H4 (cell line): ENCODE measurements at regions not wholly inside any gene's neighbourhood (a gene's known extent, or its start where the extent isn't known, plus 50 kb on each side); places are given as distances from the start of the nearest gene placed in this dataset.
A peak's percentile ranks its signal among the peaks of the same experiment; 100 is the strongest.
"Not testable (repeated sequence)": the region's sequence is repeated elsewhere in the genome, so short reads cannot be mapped to it uniquely, and the experiment has no call there.

Source experiments
- DNase-seq: peaks from one replicate; pipeline ENCODE4 v3.0.0-alpha.2; 2015; ENCODE audit warnings: low spot score

GRCh38 chr6:163741743-163742363 lies 327.3 kb downstream of the QKI start:
- no peak for DNase-seq

GRCh38 chr6:163741342-163741741 lies 326.8 kb downstream of the QKI start:
- DNase-seq = no peak

DNA sequence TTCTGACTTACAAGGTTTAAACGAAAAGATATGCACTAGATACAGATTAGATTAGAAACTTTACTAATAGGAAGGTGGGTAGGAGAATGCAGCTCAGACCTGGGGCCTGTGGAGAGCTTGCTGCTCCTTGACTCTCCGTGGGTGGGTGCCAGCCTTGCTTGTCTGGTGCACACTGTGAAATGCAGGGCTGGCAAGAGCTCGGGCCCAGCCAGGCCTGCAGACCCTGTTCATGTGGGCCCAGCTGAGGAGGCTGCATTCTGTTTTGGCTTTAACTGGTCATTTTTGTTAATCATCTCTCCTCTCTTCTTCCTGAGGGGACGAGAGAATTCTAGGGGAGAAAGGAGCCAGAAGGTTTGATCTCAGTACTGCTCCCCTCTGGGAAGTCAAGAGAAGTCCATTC lies 325.4 kb downstream of the QKI start:
- no peak for DNase-seq

GRCh38 chr6:163739408-163739725 lies 324.8 kb downstream of the QKI start:
- DNase-seq = no peak

GRCh38 chr6:163738725-163739407 lies 324.3 kb downstream of the QKI start:
- peak; percentile 12 for DNase-seq

- DNase-seq = no peak
Observed at GRCh38 chr6:163738304-163738703, 323.8 kb downstream of the QKI start.

GRCh38 chr6:163735076-163735475 lies 320.6 kb downstream of the QKI start:
- DNase-seq = no peak

GRCh38 chr6:163733061-163733460 lies 318.5 kb downstream of the QKI start:
- DNase-seq = no peak

GRCh38 chr6:163732479-163732878 lies 318.0 kb downstream of the QKI start:
- no peak for DNase-seq

DNA sequence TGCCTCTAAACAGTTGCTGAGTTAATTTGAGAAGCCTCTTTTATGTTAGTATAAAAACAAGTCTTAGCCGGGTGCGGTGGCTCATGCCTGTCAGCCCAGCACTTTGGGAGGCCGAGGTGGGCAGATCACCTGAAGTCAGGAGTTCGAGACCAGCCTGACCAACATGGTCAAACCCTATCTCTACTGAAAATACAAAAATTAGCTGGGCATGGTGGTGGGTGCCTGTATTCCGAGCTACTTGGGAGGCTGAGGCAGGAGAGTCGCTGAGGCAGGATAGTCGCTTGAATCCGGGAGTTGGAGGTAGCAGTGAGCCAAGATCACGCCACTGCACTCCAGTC lies 317.5 kb downstream of the QKI start:
- DNase-seq = not testable (repeated sequence)

DNA sequence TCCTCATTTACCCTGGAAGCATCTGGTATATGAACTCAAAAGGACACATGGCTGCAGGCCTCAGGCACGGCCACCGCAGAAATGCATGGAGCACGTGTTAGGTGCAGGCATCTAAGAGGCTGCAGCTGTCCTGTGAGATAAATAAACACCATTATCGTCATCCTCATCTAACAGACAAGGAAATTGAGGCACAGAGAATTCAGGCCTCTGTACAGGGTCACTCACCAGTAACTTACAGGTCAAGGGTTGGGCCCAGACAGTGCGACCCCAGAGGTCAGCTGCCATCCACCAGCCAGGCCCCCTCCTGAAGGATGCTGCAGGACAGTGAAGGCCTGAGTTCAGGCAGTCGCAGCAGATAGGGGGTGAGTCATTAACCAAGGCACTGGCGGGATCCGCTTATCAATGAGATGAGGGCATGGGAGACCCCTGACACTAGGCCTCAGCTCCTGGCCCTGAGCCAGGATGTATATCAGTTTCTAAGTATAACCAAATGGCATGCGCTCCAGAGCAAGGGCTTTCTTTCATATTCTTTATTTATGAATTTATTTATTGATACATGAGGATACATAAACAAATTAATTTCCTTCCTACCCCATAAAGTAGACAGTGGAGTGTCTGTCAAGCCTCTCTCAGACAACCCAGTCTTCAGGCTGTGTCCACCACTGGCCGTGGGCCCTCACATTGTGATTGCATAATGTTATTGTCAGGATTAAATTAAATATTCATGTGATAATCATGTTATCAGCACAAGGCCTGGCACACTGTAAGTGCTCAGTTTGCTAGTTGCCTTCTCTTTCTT lies 316.9 kb downstream of the QKI start:
- no peak for DNase-seq

DNA sequence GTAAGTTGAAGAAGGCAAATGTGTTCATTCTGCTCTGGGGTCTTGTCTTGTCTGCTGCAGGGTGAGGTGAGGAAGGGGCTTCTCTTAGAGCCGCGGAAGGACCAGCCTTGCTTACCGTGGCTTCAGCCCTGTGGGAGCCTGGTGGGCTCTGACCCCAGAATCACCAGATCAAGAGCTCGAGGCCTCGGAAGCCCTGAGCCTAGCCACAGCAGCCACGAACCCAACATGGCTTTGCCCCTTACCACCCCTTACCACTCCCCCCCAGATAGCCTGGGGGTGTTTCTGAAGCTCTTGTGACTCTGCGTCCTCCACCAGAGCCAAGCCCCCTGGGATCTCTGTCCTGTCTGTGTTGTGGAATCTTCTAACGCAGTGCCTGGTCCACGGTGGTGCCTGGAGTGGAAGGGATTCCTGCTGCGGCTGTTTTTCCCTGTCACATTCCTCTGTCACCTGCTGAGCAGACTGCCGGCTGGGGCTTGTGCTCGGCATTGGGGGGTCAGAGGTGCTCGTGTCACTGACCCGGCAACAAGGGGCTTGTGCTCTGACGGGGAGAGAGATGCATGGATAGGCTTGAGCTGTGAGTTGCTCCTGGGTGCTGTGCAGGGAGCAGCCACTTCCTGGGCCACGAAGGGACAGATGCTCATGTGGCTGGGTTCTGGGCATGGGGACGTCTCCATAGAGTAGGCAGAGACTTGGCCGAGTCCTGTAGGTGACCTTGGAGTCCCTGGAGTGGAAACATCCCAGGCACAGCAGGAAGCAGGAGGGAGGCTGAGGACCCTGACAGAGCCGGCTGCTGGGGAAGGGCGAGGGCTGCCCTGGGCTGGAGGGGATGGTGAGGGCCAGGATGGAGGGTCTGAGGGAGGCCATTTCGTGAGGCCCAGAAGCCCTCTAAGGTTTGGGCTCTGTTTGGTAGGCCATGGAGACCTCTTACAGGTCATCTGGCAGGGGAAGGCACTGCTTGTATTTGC lies 316.0 kb downstream of the QKI start:
- no peak for DNase-seq

- DNase-seq = no peak
Observed at GRCh38 chr6:163729127-163729872, 314.8 kb downstream of the QKI start.

- no peak for DNase-seq
Observed at GRCh38 chr6:163728442-163729126, 314.1 kb downstream of the QKI start.

DNA sequence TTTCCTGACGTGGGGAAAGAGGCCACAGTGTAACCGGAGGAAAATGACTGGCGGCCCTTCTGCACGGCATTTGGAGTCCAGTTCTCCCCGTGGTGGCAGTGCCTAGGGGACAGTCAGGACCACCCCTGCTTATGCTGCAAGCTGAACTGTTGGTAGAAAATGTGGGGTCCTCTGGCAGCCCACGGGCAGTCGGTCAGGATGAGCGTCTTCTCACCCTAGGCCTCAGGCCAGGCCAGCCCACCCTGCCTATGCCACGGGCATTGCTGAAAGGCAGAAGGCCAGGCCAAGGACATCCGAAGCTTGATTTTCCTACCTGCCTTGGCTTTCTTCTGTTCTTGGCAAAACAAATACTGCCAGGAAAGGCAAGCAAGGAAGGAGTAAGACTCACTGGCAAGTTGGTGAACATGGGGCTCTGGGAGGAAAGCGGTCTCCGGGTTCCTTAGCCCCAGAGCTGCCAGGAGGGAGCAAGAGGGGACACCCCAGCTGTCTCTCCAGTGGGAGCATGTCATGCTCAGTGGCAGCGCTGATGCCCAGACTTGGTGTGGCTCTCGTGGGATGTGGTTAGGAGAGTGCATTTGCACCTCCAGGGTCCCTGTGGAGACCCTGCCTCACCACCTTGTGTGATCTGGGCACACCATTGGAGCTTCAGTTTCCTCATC lies 311.6 kb downstream of the QKI start:
- DNase-seq = no peak

DNA sequence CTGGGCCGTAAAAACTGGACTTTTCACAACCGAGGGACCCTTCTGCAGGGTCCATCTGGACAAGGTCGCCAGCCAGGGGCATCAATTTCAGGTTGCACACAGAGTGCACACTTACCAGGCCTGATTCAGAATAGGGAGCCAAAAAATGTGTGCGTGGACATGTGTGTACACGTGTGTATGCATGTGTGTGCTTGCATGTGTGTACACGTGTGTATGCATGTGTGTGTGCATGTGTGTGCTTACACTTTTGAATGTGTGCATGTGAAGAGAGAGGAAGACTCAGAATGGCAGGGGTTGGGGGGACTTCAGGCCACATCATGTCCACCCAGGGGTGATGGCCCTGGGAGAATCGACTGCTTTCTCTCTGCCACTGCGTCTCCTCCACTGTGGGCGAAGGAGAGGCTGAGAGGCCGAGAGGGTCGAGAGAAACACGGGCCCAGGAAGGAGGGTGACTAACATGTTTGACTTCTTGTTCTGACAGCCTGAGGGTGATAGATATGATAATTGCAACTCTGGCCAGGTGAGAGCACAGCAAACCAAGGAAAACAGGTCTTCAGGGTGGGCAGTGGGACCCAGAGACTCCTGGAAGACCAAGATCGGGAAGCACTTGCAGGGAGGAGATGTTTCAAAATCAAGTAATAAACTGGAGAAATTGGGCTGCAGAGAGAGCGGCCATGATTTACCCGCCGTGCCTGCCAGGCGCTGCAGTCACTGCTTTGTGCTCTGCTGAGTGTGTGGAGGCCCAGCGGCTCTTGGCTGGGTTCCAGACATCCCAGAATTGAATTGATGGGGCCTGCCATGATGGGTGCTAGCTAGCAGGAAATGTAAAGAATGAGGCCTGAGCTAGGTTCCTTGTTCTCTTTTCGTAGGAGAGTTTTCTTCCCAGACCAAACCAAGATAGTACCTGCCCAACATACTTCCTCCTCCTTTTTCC lies 310.8 kb downstream of the QKI start:
- no peak for DNase-seq

DNA sequence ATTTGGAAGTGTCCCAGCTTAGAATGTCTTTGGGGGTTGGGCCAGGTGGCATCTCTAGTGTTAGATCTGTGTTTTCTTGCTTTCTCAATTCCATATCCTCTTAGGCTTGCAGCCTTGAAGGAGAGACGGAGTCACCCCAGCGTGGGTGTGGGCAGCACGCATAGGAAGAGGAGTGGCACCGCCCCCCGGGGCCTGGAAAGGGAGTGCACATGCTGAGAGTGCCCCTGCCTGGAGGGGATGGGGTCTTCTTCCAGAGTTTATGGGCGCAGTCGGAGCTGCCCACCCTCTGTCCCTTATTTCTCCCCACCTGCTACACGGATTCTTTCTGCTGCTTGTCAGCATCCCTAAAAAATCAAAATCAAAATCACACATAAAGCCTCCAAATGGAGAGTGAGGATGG lies 309.7 kb downstream of the QKI start:
- DNase-seq = no peak

GRCh38 chr6:163723759-163724158 lies 309.2 kb downstream of the QKI start:
- no peak for DNase-seq
